HEK293 (cell line): ENCODE measurements at regions not wholly inside any gene's neighbourhood (a gene's known extent, or its start where the extent isn't known, plus 50 kb on each side); places are given as distances from the start of the nearest gene placed in this dataset.

ENCODE experiments used
- CTCF ChIA-PET: fragments of 350-600 bp; formaldehyde crosslinking; extraction: SDS; loops from one replicate; lab custom pipeline; 2021; ENCODE audit warnings: antibody characterized with exemption; lab: Yijun Ruan, JAX
- POLR2A ChIA-PET: fragments of 300-600 bp; formaldehyde crosslinking; extraction: SDS; loops from one replicate; lab custom pipeline; 2020; ENCODE audit warnings: antibody characterized with exemption, inconsistent platforms; lab: Yijun Ruan, JAX
- H3K27ac ChIP-seq: fragments of 200-500 bp; sonication (Bioruptor generic); 2 replicates; pipeline ENCODE4 v1.5.1; 2014; ENCODE audit warnings: low read depth, low read length, control low read depth, inconsistent platforms; ENCODE audit errors: extremely low read depth
- H3K36me3 ChIP-seq, 2 experiments: fragments of 200-500 bp in 1 of 2; sonication (Bioruptor generic) in 1 of 2; 1 replicate in 1 of 2; 2 replicates in 1 of 2; pipeline ENCODE4 v1.5.1; 2014 to 2017; ENCODE audit warnings: inconsistent platforms in 2 of 2, low read length in 2 of 2; ENCODE audit not compliant: control insufficient read depth in 2 of 2, insufficient read depth in 1 of 2
- H3K4me1 ChIP-seq: fragments of 200-500 bp; sonication (Bioruptor generic); 2 replicates; pipeline ENCODE4 v1.5.1; 2014; ENCODE audit warnings: mild to moderate bottlenecking, low read length, inconsistent platforms; ENCODE audit not compliant: control insufficient read depth, insufficient read depth
- H3K4me3 ChIP-seq: 2 replicates; pipeline ENCODE4 v1.5.1; 2011; ENCODE audit warnings: low read depth, mild to moderate bottlenecking, control low read depth, low read length, moderate library complexity
- H3K9me3 ChIP-seq: fragments of 200-500 bp; sonication (Bioruptor generic); 2 replicates; pipeline ENCODE4 v1.5.1; 2014; ENCODE audit warnings: low read depth, low read length, inconsistent platforms; ENCODE audit not compliant: control insufficient read depth, insufficient read depth
- EGR2 ChIP-seq: fragments of 450-650 bp; formaldehyde crosslinking; IDR thresholded peaks from 2 replicates; pipeline ENCODE4 v1.5.1; 2016; ENCODE audit warnings: low read depth, missing biosample characterization, missing genetic modification characterization
- MEIS1 ChIP-seq: sonication (generic); formaldehyde crosslinking; IDR thresholded peaks from 2 replicates; pipeline ENCODE4 v1.8.1; 2022; ENCODE audit warnings: missing genetic modification reagents, mild to moderate bottlenecking, borderline replicate concordance
- ZFHX2 ChIP-seq: fragments of 450-650 bp; formaldehyde crosslinking; conservative IDR thresholded peaks from 2 replicates; pipeline ENCODE4 v1.5.1; 2016; ENCODE audit warnings: missing biosample characterization, missing genetic modification characterization
- ZIC2 ChIP-seq: fragments of 450-650 bp; formaldehyde crosslinking; IDR thresholded peaks from 2 replicates; pipeline ENCODE4 v1.5.1; 2016; ENCODE audit warnings: missing biosample characterization, missing genetic modification characterization
- ZNF133 ChIP-seq: fragments of 450-650 bp; formaldehyde crosslinking; IDR thresholded peaks from 2 replicates; pipeline ENCODE4 v1.5.1; 2016; ENCODE audit warnings: missing biosample characterization, missing genetic modification characterization
- ZNF157 ChIP-seq: fragments of 450-650 bp; formaldehyde crosslinking; IDR thresholded peaks from 2 replicates; pipeline ENCODE4 v1.5.1; 2016; ENCODE audit warnings: missing biosample characterization, missing genetic modification characterization
- ZNF214 ChIP-seq: fragments of 450-650 bp; formaldehyde crosslinking; IDR thresholded peaks from 2 replicates; pipeline ENCODE4 v1.5.1; 2017; ENCODE audit warnings: missing biosample characterization, mild to moderate bottlenecking, missing genetic modification characterization, borderline replicate concordance
- ZNF292 ChIP-seq: fragments of 450-650 bp; formaldehyde crosslinking; IDR thresholded peaks from 2 replicates; pipeline ENCODE4 v1.5.1; 2016; ENCODE audit warnings: low read depth, missing biosample characterization, missing genetic modification characterization, borderline replicate concordance
- ZNF350 ChIP-seq: fragments of 450-650 bp; formaldehyde crosslinking; IDR thresholded peaks from 2 replicates; pipeline ENCODE4 v1.5.0; 2017; ENCODE audit warnings: missing biosample characterization, mild to moderate bottlenecking, missing genetic modification characterization
- ZNF362 ChIP-seq: fragments of 450-650 bp; formaldehyde crosslinking; IDR thresholded peaks from 2 replicates; pipeline ENCODE4 v1.5.1; 2016; ENCODE audit warnings: missing biosample characterization, missing genetic modification characterization
- ZNF37A ChIP-seq: fragments of 450-650 bp; IDR thresholded peaks from 2 replicates; pipeline ENCODE4 v1.5.1; 2018; ENCODE audit warnings: missing biosample characterization, missing genetic modification characterization
- ZNF391 ChIP-seq: fragments of 450-650 bp; formaldehyde crosslinking; IDR thresholded peaks from 2 replicates; pipeline ENCODE4 v1.5.1; 2016; ENCODE audit warnings: low read depth, missing biosample characterization, missing genetic modification characterization, borderline replicate concordance
- ZNF488 ChIP-seq: fragments of 450-650 bp; formaldehyde crosslinking; IDR thresholded peaks from 2 replicates; pipeline ENCODE4 v1.5.1; 2016; ENCODE audit warnings: missing biosample characterization, missing genetic modification characterization
- ZNF621 ChIP-seq: fragments of 450-650 bp; formaldehyde crosslinking; IDR thresholded peaks from 2 replicates; pipeline ENCODE4 v1.5.1; 2017; ENCODE audit warnings: missing biosample characterization, missing genetic modification characterization
- ZNF658 ChIP-seq: fragments of 450-650 bp; formaldehyde crosslinking; IDR thresholded peaks from 2 replicates; pipeline ENCODE4; 2016; ENCODE audit warnings: missing biosample characterization, missing genetic modification characterization
- TF ChIP-seq, protein P1 (sequence below): fragments of 450-650 bp; formaldehyde crosslinking; IDR thresholded peaks from 2 replicates; pipeline ENCODE4 v1.5.1; 2016; ENCODE audit warnings: missing biosample characterization, missing genetic modification characterization
- TF ChIP-seq, protein P2 (sequence below): fragments of 450-650 bp; formaldehyde crosslinking; IDR thresholded peaks from 2 replicates; pipeline ENCODE4 v1.5.1; 2017; ENCODE audit warnings: missing biosample characterization, missing genetic modification characterization
- TF ChIP-seq, protein P3 (sequence below): fragments of 450-650 bp; formaldehyde crosslinking; IDR thresholded peaks from 2 replicates; pipeline ENCODE4 v1.5.1; 2016; ENCODE audit warnings: missing biosample characterization, missing genetic modification characterization, low read depth
- TF ChIP-seq, protein P4 (sequence below): fragments of 450-650 bp; formaldehyde crosslinking; IDR thresholded peaks from 2 replicates; pipeline ENCODE4 v1.5.1; 2017; ENCODE audit warnings: missing biosample characterization, missing genetic modification characterization

- TF ChIP-seq, protein P1, sequence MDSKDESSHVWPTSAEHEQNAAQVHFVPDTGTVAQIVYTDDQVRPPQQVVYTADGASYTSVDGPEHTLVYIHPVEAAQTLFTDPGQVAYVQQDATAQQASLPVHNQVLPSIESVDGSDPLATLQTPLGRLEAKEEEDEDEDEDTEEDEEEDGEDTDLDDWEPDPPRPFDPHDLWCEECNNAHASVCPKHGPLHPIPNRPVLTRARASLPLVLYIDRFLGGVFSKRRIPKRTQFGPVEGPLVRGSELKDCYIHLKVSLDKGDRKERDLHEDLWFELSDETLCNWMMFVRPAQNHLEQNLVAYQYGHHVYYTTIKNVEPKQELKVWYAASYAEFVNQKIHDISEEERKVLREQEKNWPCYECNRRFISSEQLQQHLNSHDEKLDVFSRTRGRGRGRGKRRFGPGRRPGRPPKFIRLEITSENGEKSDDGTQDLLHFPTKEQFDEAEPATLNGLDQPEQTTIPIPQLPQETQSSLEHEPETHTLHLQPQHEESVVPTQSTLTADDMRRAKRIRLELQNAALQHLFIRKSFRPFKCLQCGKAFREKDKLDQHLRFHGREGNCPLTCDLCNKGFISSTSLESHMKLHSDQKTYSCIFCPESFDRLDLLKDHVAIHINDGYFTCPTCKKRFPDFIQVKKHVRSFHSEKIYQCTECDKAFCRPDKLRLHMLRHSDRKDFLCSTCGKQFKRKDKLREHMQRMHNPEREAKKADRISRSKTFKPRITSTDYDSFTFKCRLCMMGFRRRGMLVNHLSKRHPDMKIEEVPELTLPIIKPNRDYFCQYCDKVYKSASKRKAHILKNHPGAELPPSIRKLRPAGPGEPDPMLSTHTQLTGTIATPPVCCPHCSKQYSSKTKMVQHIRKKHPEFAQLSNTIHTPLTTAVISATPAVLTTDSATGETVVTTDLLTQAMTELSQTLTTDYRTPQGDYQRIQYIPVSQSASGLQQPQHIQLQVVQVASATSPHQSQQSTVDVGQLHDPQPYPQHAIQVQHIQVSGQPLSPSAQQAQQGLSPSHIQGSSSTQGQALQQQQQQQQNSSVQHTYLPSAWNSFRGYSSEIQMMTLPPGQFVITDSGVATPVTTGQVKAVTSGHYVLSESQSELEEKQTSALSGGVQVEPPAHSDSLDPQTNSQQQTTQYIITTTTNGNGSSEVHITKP: no peak
- TF ChIP-seq ZNF621 (no peak), ZNF214 (tag by site-specific recombination) (no peak), ZNF133 (tag by site-specific recombination) (no peak), ZNF658 (tag by site-specific recombination) (no peak), ZNF391 (tag by site-specific recombination) (no peak), EGR2 (tag by site-specific recombination) (no peak), ZNF157 (tag by site-specific recombination) (no peak), ZNF292 (tag by site-specific recombination) (no peak), MEIS1 (CRISPR knock-in tag) (no peak), ZNF37A (tag by site-specific recombination) (no peak)
- TF ChIP-seq, protein P2, sequence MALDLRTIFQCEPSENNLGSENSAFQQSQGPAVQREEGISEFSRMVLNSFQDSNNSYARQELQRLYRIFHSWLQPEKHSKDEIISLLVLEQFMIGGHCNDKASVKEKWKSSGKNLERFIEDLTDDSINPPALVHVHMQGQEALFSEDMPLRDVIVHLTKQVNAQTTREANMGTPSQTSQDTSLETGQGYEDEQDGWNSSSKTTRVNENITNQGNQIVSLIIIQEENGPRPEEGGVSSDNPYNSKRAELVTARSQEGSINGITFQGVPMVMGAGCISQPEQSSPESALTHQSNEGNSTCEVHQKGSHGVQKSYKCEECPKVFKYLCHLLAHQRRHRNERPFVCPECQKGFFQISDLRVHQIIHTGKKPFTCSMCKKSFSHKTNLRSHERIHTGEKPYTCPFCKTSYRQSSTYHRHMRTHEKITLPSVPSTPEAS: no peak
- TF ChIP-seq, protein P3, sequence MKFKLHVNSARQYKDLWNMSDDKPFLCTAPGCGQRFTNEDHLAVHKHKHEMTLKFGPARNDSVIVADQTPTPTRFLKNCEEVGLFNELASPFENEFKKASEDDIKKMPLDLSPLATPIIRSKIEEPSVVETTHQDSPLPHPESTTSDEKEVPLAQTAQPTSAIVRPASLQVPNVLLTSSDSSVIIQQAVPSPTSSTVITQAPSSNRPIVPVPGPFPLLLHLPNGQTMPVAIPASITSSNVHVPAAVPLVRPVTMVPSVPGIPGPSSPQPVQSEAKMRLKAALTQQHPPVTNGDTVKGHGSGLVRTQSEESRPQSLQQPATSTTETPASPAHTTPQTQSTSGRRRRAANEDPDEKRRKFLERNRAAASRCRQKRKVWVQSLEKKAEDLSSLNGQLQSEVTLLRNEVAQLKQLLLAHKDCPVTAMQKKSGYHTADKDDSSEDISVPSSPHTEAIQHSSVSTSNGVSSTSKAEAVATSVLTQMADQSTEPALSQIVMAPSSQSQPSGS (tag by site-specific recombination): no peak
- TF ChIP-seq, protein P4, sequence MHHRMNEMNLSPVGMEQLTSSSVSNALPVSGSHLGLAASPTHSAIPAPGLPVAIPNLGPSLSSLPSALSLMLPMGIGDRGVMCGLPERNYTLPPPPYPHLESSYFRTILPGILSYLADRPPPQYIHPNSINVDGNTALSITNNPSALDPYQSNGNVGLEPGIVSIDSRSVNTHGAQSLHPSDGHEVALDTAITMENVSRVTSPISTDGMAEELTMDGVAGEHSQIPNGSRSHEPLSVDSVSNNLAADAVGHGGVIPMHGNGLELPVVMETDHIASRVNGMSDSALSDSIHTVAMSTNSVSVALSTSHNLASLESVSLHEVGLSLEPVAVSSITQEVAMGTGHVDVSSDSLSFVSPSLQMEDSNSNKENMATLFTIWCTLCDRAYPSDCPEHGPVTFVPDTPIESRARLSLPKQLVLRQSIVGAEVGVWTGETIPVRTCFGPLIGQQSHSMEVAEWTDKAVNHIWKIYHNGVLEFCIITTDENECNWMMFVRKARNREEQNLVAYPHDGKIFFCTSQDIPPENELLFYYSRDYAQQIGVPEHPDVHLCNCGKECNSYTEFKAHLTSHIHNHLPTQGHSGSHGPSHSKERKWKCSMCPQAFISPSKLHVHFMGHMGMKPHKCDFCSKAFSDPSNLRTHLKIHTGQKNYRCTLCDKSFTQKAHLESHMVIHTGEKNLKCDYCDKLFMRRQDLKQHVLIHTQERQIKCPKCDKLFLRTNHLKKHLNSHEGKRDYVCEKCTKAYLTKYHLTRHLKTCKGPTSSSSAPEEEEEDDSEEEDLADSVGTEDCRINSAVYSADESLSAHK (tag by site-specific recombination): no peak
- TF ChIP-seq, all 188 proteins: peak for 0
Observed at GRCh38 chr9:90995516-90995915, 193.9 kb downstream of the SYK start (continued).

GRCh38 chr9:90996154-90997065 lies 194.8 kb downstream of the SYK start:
- H3K4me1 ChIP-seq: no peaks in the 10 kb centered on the region; the same call in 1 of the 2 replicates
- no peak overlapping the region for H3K27ac ChIP-seq
- H3K4me3 ChIP-seq: no peak overlapping the region
- TF ChIP-seq ZIC2 (tag by site-specific recombination) (peak; percentile 36), ZNF488 (tag by site-specific recombination) (no peak), ZNF350 (tag by site-specific recombination) (no peak), ZNF362 (tag by site-specific recombination) (no peak), ZFHX2 (tag by site-specific recombination) (0 out of 2 replicates have a peak, but pooled peaks have one; percentile 22)
- H3K9me3 ChIP-seq: no peaks in the 10 kb centered on the region
- ChIA-PET POLR2A (no interaction called here), CTCF (interaction anchor here (0.6 to 1.0 kb wide), 3 partner anchors 81 to 350 kb away, joined by 3 read pairs; no protein-coding TSS in a partner anchor)
- no peaks in the 10 kb centered on the region for H3K36me3 ChIP-seq
